Endodermal cell (in vitro differentiated cells): ENCODE measurements at regions not wholly inside any gene's neighbourhood (a gene's known extent, or its start where the extent isn't known, plus 50 kb on each side); places are given as distances from the start of the nearest gene placed in this dataset.
A peak's percentile ranks its signal among the peaks of the same experiment; 100 is the strongest.

Source experiments
- DNase-seq: peaks from one replicate; pipeline ENCODE4 v3.0.0-alpha.2; 2017
- H3K27ac ChIP-seq: 2 replicates; pipeline ENCODE4 v1.5.1; 2013; ENCODE audit warnings: mild to moderate bottlenecking, low read depth, low read length, moderate library complexity
- H3K27me3 ChIP-seq: 2 replicates; pipeline ENCODE4 v1.6.1; 2013; ENCODE audit warnings: mild to moderate bottlenecking, low read length, moderate library complexity; ENCODE audit not compliant: insufficient read depth, control insufficient read depth, poor library complexity, severe bottlenecking
- H3K36me3 ChIP-seq: 2 replicates; pipeline ENCODE4 v1.7.0; 2013; ENCODE audit warnings: mild to moderate bottlenecking, low read length, moderate library complexity; ENCODE audit not compliant: control insufficient read depth, insufficient read depth
- H3K4me1 ChIP-seq: one replicate; pipeline ENCODE4 v1.7.0; 2013; ENCODE audit warnings: low read length; ENCODE audit not compliant: control insufficient read depth, insufficient read depth
- H3K4me3 ChIP-seq: 2 replicates; pipeline ENCODE4 v1.5.1; 2013; ENCODE audit warnings: mild to moderate bottlenecking, low read length, moderate library complexity
- H3K9ac ChIP-seq: 2 replicates; pipeline ENCODE4 v1.6.1; 2013; ENCODE audit warnings: mild to moderate bottlenecking, low read length, moderate library complexity; ENCODE audit not compliant: poor library complexity, severe bottlenecking; ENCODE audit errors: extremely low read depth
- H3K9me3 ChIP-seq: 2 replicates; pipeline ENCODE4 v1.6.1; 2013; ENCODE audit warnings: mild to moderate bottlenecking, low read length, moderate library complexity; ENCODE audit not compliant: control insufficient read depth
- H3K27ac Mint-ChIP-seq: 2 replicates; pipeline ENCODE4 v1.8.0; 2020; ENCODE audit warnings: mixed read lengths
- H3K27me3 Mint-ChIP-seq: 2 replicates; pipeline ENCODE4 v1.8.0; 2021; ENCODE audit warnings: mild to moderate bottlenecking, mixed read lengths; ENCODE audit not compliant: insufficient read depth
- H3K36me3 Mint-ChIP-seq: 2 replicates; pipeline ENCODE4 v1.8.0; 2020; ENCODE audit warnings: low read depth, mixed read lengths
- H3K4me1 Mint-ChIP-seq: 2 replicates; pipeline ENCODE4 v1.8.0; 2020; ENCODE audit warnings: mixed read lengths
- H3K4me3 Mint-ChIP-seq: 2 replicates; pipeline ENCODE4 v1.8.0; 2020; ENCODE audit warnings: mild to moderate bottlenecking, moderate library complexity, mixed read lengths
- H3K9me3 Mint-ChIP-seq: 2 replicates; pipeline ENCODE4 v1.8.0; 2020; ENCODE audit warnings: mild to moderate bottlenecking, mixed read lengths
- CTCF ChIP-seq: fragments of 200-600 bp; sonication (generic); conservative IDR thresholded peaks from 2 replicates; pipeline ENCODE4 v1.5.0; 2021; ENCODE audit warnings: antibody characterized with exemption, mild to moderate bottlenecking
- WGBS, 2 experiments: methylation state at CpG; one replicate each; pipeline versions ENCODE4 v1.1.5 to v1.1.7; 2013; ENCODE audit warnings: missing lambda C conversion rate in 2 of 2, mixed read lengths in 1 of 2; ENCODE audit not compliant: insufficient coverage in 1 of 2, insufficient read length in 1 of 2; 5-methylcytosine and 5-hydroxymethylcytosine counted together

DNA sequence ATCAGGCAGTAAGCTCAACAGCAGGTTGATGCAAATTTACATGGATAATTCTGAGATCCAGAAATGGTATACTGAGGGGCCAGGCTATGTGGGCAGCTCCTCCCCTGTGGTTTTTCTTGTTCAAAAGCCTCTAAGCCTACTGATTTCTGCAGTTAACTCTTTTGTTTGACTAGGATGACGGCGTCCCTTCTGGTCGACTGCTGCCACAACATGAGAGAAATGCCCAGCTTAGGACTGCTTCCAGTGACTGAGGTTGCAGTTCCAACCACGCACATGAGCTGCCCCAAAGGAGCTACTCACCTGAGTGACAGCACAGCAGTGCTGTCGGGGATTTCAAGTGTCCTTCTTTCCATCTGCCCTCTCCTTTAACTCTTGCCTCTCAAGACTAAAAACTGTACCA lies 973.0 kb upstream of the GHITM start:
- Histone ChIP-seq H3K36me3 (no peaks in the 10 kb centered on the region), H3K9me3 (no peaks in the 10 kb centered on the region), H3K27me3 (no peaks in the 10 kb centered on the region), H3K4me3 (no peak overlapping the region), H3K9ac (no peak overlapping the region), H3K27ac (no peak overlapping the region), H3K4me1 (no peaks in the 10 kb centered on the region)
- DNase-seq: peak; percentile 87
- Mint-ChIP-seq H3K27me3 (no peaks in the 10 kb centered on the region), H3K36me3 (no peaks in the 10 kb centered on the region), H3K4me3 (no peak overlapping the region), H3K9me3 (peaks cover 4% of the 10 kb centered on the region), H3K27ac (peak overlapping the region; percentile 23), H3K4me1 (peaks cover 49% of the 10 kb centered on the region)
- TF ChIP-seq CTCF: peak; percentile 72
- 24 to 30% methylated on average over 4 to 5 of the region's 5 CpGs for WGBS, 2 experiments

- DNase-seq: peak; percentile 40
- Mint-ChIP-seq H3K4me1 (peaks cover 43% of the 10 kb centered on the region), H3K4me3 (no peak overlapping the region), H3K27me3 (no peaks in the 10 kb centered on the region), H3K9me3 (peaks cover 6% of the 10 kb centered on the region), H3K27ac (no peak overlapping the region), H3K36me3 (no peaks in the 10 kb centered on the region)
- TF ChIP-seq CTCF: no peak
- WGBS, 2 experiments: 66 to 81% methylated on average over 3 to 4 of the region's 4 CpGs
- no peak overlapping the region for H3K4me3 ChIP-seq
- no peaks in the 10 kb centered on the region for H3K4me1 ChIP-seq
- H3K9me3 ChIP-seq: no peaks in the 10 kb centered on the region
- H3K9ac ChIP-seq: no peak overlapping the region
- no peaks in the 10 kb centered on the region for H3K36me3 ChIP-seq
- no peaks in the 10 kb centered on the region for H3K27me3 ChIP-seq
- H3K27ac ChIP-seq: no peak overlapping the region
Observed at GRCh38 chr10:83167081-83167480, 972.2 kb upstream of the GHITM start.

DNA sequence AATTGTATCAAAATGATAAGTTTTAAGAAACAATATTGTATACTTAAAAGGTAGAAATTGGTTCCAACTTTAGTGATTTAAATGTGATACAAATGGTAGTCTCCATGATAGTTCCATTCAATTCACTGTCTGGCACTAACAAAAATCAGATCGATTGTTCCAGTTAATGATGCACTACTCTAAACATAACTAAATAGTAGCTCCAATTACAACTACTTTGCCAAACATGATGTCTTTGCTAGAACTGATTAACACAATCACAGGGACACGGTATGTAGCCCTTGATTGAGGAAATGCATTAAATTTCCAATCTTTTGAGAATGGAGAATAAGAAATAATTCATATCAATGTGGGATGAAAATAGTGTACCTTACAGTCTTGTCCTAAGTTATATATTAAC lies 962.4 kb upstream of the GHITM start:
- peaks cover 9% of the 10 kb centered on the region for H3K9me3 ChIP-seq
- no peak overlapping the region for H3K27ac ChIP-seq
- 88 to 100% methylated on average over 1 to 2 of the region's 2 CpGs for WGBS, 2 experiments
- no peak overlapping the region for H3K4me3 ChIP-seq
- no peaks in the 10 kb centered on the region for H3K27me3 ChIP-seq
- H3K36me3 ChIP-seq: no peaks in the 10 kb centered on the region
- Mint-ChIP-seq H3K27me3 (no peaks in the 10 kb centered on the region), H3K4me1 (no peaks in the 10 kb centered on the region), H3K36me3 (no peaks in the 10 kb centered on the region), H3K4me3 (no peak overlapping the region), H3K9me3 (peaks cover 2% of the 10 kb centered on the region), H3K27ac (no peak overlapping the region)
- H3K9ac ChIP-seq: no peak overlapping the region
- H3K4me1 ChIP-seq: no peaks in the 10 kb centered on the region
- no peak for TF ChIP-seq CTCF
- no peak for DNase-seq
